Parathyroid adenoma (tissue), 2 donors: ENCODE measurements at regions not wholly inside any gene's neighbourhood (a gene's known extent, or its start where the extent isn't known, plus 50 kb on each side); places are given as distances from the start of the nearest gene placed in this dataset.
A peak's percentile ranks its signal among the peaks of the same experiment; 100 is the strongest.
"Not testable (repeated sequence)": the region's sequence is repeated elsewhere in the genome, so short reads cannot be mapped to it uniquely, and the experiment has no call there.

Experiments used
- H2AFZ ChIP-seq: fragments of 300-600 bp; sonication (generic); one replicate; pipeline ENCODE4 v1.7.0; 2017; ENCODE audit warnings: antibody characterized with exemption, mild to moderate bottlenecking
- H3K27ac ChIP-seq: fragments of 300-600 bp; sonication (generic); one replicate; pipeline ENCODE4 v1.7.0; 2017
- H3K27me3 ChIP-seq: fragments of 300-600 bp; sonication (generic); one replicate; pipeline ENCODE4 v1.7.0; 2017; ENCODE audit warnings: low read length; ENCODE audit not compliant: control insufficient read depth, insufficient read depth
- H3K36me3 ChIP-seq: fragments of 300-600 bp; sonication (generic); one replicate; pipeline ENCODE4 v1.7.0; 2017; ENCODE audit warnings: low read length; ENCODE audit not compliant: control insufficient read depth, insufficient read depth
- H3K4me1 ChIP-seq: fragments of 300-600 bp; sonication (generic); one replicate; pipeline ENCODE4 v1.7.0; 2017; ENCODE audit warnings: control low read depth
- H3K4me2 ChIP-seq: fragments of 300-600 bp; sonication (generic); one replicate; pipeline ENCODE4 v1.7.0; 2017; ENCODE audit warnings: low read length
- H3K4me3 ChIP-seq: fragments of 300-600 bp; sonication (generic); one replicate; pipeline ENCODE4 v1.7.0; 2017; ENCODE audit warnings: low read depth, low read length
- H3K79me2 ChIP-seq: fragments of 300-600 bp; sonication (generic); one replicate; pipeline ENCODE4 v1.7.0; 2017; ENCODE audit warnings: control low read depth
- H3K9ac ChIP-seq: fragments of 300-600 bp; sonication (generic); one replicate; pipeline ENCODE4 v1.7.0; 2017; ENCODE audit warnings: mild to moderate bottlenecking
- H3K9me3 ChIP-seq: fragments of 300-600 bp; sonication (generic); one replicate; pipeline ENCODE4 v1.7.0; 2017; ENCODE audit warnings: low read length; ENCODE audit not compliant: control insufficient read depth
- TF ChIP-seq, protein P1 (sequence below): fragments of 300-600 bp; sonication (generic); IDR thresholded peaks from one replicate; pipeline ENCODE4 v1.7.0; 2017; ENCODE audit warnings: antibody characterized with exemption, mild to moderate bottlenecking
- donor health status: primary hyperparathyroidism.

DNA sequence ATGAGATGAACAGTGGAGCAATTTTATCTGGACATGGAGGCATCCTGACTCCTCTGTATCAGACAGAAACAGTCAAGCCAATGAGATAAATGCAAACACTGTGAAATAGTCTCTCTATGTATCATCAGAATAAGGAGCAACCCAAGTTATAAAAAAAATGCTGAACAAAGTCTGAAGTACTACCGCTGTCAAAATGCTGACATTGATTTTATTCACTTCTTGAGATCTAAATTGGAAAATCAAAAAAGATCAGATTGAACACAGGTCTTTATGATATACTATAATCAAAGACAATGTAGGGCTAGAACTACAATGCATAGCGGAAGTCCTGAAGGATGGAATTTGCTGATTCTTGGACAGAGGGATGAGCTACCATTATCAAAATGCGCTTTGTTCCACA is 76.1 kb downstream of the FTHL17 start:
- no peak overlapping the region for H3K9ac ChIP-seq
- TF ChIP-seq, protein P1, sequence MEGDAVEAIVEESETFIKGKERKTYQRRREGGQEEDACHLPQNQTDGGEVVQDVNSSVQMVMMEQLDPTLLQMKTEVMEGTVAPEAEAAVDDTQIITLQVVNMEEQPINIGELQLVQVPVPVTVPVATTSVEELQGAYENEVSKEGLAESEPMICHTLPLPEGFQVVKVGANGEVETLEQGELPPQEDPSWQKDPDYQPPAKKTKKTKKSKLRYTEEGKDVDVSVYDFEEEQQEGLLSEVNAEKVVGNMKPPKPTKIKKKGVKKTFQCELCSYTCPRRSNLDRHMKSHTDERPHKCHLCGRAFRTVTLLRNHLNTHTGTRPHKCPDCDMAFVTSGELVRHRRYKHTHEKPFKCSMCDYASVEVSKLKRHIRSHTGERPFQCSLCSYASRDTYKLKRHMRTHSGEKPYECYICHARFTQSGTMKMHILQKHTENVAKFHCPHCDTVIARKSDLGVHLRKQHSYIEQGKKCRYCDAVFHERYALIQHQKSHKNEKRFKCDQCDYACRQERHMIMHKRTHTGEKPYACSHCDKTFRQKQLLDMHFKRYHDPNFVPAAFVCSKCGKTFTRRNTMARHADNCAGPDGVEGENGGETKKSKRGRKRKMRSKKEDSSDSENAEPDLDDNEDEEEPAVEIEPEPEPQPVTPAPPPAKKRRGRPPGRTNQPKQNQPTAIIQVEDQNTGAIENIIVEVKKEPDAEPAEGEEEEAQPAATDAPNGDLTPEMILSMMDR, result no peak
- H3K36me3 ChIP-seq, result no peaks in the 10 kb centered on the region
- no peak overlapping the region for H3K4me3 ChIP-seq
- no peaks in the 10 kb centered on the region for H3K27me3 ChIP-seq
- H3K79me2 ChIP-seq, result no peaks in the 10 kb centered on the region
- H2AFZ ChIP-seq, result no peak overlapping the region
- no peaks in the 10 kb centered on the region for H3K4me1 ChIP-seq
- H3K9me3 ChIP-seq, result no peaks in the 10 kb centered on the region
- H3K4me2 ChIP-seq, result no peak overlapping the region
- H3K27ac ChIP-seq, result no peak overlapping the region

- no peak overlapping the region for H3K9ac ChIP-seq
- H3K79me2 ChIP-seq, result no peaks in the 10 kb centered on the region
- H3K9me3 ChIP-seq, result no peaks in the 10 kb centered on the region
- H3K4me1 ChIP-seq, result no peaks in the 10 kb centered on the region
- H3K36me3 ChIP-seq, result no peaks in the 10 kb centered on the region
- H3K4me3 ChIP-seq, result no peak overlapping the region
- H3K27ac ChIP-seq, result no peak overlapping the region
- H3K27me3 ChIP-seq, result no peaks in the 10 kb centered on the region
- TF ChIP-seq, protein P1, result no peak
- no peak overlapping the region for H2AFZ ChIP-seq
- H3K4me2 ChIP-seq, result no peak overlapping the region
Observed at GRCh38 chrX:30995060-30995700, 76.7 kb downstream of the FTHL17 start.

GRCh38 chrX:30994018-30994417 is 77.8 kb downstream of the FTHL17 start:
- not testable (repeated sequence) for H3K4me1 ChIP-seq, H3K27ac ChIP-seq, H3K36me3 ChIP-seq, H3K79me2 ChIP-seq, H3K9ac ChIP-seq, H3K4me3 ChIP-seq, H3K27me3 ChIP-seq, H3K9me3 ChIP-seq, H3K4me2 ChIP-seq, H2AFZ ChIP-seq

- H3K36me3 ChIP-seq, result no peaks in the 10 kb centered on the region
- TF ChIP-seq, protein P1, result no peak
Observed at GRCh38 chrX:30992381-30992904, 79.4 kb downstream of the FTHL17 start.

DNA sequence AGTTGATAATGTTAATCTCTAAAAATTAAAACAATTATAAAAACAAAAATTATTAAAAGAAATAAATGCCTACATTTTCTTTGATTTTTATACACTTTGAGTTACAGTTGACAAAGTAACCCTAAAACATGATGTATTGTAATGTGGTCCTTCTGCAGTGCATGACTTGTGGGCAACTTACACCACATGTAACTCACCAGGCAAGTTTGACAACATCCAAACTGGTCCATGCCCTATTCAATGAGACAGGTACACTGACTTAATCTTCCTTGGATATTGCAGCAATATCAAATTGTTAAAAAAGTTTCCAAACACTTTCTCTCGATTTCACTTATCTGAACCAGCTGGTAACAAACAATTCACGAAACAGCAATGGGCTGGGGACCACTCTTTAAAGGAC is 81.5 kb downstream of the FTHL17 start:
- H3K27ac ChIP-seq, result no peak overlapping the region
- H3K79me2 ChIP-seq, result no peaks in the 10 kb centered on the region
- H3K27me3 ChIP-seq, result no peaks in the 10 kb centered on the region
- H3K4me2 ChIP-seq, result no peak overlapping the region
- H3K4me1 ChIP-seq, result no peaks in the 10 kb centered on the region
- H3K9ac ChIP-seq, result no peak overlapping the region
- TF ChIP-seq, protein P1, result no peak
- H3K4me3 ChIP-seq, result no peak overlapping the region
- H3K36me3 ChIP-seq, result no peaks in the 10 kb centered on the region
- H3K9me3 ChIP-seq, result no peaks in the 10 kb centered on the region
- H2AFZ ChIP-seq, result no peak overlapping the region

More at GRCh38 chrX:30992381-30992904, 79.4 kb downstream of the FTHL17 start:
- no peaks in the 10 kb centered on the region for H3K9me3 ChIP-seq
- H3K27me3 ChIP-seq, result no peaks in the 10 kb centered on the region
- H3K4me2 ChIP-seq, result peak overlapping the region; percentile 39
- no peak overlapping the region for H3K4me3 ChIP-seq
- no peaks in the 10 kb centered on the region for H3K4me1 ChIP-seq
- no peak overlapping the region for H3K9ac ChIP-seq
- H3K79me2 ChIP-seq, result no peaks in the 10 kb centered on the region
- peak overlapping the region; percentile 72 for H3K27ac ChIP-seq
- H2AFZ ChIP-seq, result peak overlapping the region; percentile 50
